NCI-H748 (cell line): ENCODE measurements at regions not wholly inside any gene's neighbourhood (a gene's known extent, or its start where the extent isn't known, plus 50 kb on each side); places are given as distances from the start of the nearest gene placed in this dataset.
"Not testable (repeated sequence)": the region's sequence is repeated elsewhere in the genome, so short reads cannot be mapped to it uniquely, and the experiment has no call there.

ENCODE experiments used
- DNase-seq: peaks from one replicate; lab custom pipeline; 2025; ENCODE audit not compliant: unreplicated experiment; lab: John Stamatoyannopoulos, UW

- DNase-seq: no peak
Observed at GRCh38 chr2:72031346-72032110, 116.1 kb downstream of the CYP26B1 start.

- no peak for DNase-seq
Observed at GRCh38 chr2:72028996-72029395, 118.7 kb downstream of the CYP26B1 start.

DNA sequence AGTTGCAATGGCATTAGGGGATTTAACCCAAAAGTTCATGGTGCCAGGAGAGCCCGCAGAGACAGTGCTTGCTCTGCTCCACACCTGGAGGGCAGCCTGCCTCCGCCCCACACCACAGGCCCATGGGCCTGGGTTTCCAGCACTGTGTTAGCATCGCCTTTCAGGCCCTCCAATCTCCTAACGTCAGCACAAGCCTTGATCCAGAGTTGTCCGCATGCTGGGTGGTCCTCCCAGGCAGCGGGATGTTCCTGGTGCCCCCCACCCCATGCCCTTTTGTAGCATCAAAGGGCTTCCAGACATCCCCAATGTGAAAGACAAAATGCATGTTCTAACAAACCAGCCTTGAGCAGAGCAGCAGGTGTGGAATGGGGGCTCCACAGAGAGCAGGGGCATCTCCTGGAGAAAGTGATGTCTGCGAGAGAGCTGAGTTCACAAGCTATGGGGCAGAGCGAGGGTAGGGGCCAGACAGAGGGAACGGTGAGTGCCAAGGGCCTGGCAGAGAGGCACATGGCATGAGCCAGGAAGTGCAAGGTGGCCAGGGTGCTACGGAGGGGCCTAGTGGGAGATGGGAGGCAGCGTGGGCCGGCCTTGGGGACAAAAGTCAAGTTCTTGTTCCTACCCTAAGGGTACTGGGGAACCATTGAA, 119.2 kb downstream of the CYP26B1 start:
- no peak for DNase-seq

DNA sequence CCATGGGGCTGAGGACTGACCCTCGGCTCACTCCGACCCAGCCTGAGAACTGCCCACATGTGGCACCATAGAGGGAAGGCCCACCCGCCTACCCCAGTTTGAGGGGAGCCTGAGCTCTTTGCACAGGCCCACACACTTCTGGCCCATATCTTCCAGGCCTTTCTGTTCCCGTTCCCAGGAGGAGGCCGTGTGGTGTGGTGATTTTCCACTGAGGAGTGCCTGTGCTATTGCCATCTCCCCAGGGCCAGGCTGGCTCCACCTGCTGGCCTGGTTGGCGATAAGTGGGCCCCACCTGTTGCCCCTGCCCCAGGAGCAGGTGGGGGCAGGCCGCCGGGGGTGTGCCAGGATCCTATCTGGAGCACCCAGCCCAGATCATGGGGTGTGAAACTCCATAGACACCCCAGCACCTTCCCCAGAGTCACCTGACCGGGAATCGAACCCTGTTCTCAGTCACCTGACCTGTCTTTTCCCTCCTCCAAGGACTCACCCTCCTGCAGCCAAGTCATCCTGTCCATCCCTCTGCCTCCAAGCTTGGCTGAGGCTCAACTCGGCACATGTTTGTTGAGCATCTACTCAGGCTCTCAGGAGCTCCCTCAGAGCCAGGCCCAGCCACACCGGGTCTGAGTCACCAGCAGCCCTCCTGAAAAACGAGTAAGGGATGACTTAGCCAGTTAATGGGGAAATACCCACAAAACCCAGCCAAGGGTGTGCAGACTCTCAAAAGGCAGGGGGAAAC, 120.1 kb downstream of the CYP26B1 start:
- no peak for DNase-seq

- no peak for DNase-seq
Observed at GRCh38 chr2:72026819-72027425, 120.7 kb downstream of the CYP26B1 start.

- DNase-seq: no peak
Observed at GRCh38 chr2:72024451-72025175, 123.0 kb downstream of the CYP26B1 start.

- DNase-seq: no peak
Observed at GRCh38 chr2:72023678-72024390, 123.8 kb downstream of the CYP26B1 start.

- DNase-seq: not testable (repeated sequence)
Observed at GRCh38 chr2:72021371-72021770, 126.3 kb downstream of the CYP26B1 start.

GRCh38 chr2:72015266-72015665, 132.4 kb downstream of the CYP26B1 start:
- no peak for DNase-seq

DNA sequence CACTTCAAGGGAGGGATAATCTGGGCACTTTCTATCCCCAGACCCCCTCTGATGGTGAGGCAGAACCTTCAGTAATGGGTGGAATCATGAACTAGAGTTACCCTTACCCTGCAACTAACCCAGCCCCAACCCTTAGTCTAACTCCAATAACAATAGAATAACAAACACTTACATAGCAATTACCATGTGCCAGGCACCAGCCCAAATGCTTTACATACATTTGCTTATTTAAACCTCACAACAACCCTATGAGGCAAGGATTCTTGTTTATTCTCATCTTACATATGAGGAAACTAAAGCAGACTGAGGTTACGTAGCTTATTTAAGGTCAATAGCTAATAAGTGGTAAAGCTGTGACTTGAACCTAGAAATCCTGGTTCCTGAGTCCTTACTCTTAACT, 132.8 kb downstream of the CYP26B1 start:
- DNase-seq: no peak

GRCh38 chr2:72013726-72014125, 133.9 kb downstream of the CYP26B1 start:
- no peak for DNase-seq

GRCh38 chr2:72012886-72013574, 134.6 kb downstream of the CYP26B1 start:
- no peak for DNase-seq

- DNase-seq: no peak
Observed at GRCh38 chr2:72011791-72012190, 135.9 kb downstream of the CYP26B1 start.

DNA sequence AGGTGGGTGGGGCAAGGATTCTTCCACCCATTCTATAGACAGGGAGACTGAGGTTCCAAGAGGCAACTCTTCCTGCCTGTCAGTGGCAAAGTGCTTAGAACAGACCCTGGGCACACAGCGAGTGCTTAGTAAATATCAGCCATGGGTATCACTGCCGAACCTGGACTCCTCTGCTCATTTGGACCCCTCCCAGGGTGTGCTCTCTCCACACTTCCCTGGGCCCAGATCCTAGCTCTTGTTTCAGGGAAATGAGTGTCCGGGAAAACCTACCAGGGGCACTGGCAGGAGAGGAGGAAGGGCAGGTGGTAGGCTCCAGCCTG, 136.3 kb downstream of the CYP26B1 start:
- no peak for DNase-seq

DNA sequence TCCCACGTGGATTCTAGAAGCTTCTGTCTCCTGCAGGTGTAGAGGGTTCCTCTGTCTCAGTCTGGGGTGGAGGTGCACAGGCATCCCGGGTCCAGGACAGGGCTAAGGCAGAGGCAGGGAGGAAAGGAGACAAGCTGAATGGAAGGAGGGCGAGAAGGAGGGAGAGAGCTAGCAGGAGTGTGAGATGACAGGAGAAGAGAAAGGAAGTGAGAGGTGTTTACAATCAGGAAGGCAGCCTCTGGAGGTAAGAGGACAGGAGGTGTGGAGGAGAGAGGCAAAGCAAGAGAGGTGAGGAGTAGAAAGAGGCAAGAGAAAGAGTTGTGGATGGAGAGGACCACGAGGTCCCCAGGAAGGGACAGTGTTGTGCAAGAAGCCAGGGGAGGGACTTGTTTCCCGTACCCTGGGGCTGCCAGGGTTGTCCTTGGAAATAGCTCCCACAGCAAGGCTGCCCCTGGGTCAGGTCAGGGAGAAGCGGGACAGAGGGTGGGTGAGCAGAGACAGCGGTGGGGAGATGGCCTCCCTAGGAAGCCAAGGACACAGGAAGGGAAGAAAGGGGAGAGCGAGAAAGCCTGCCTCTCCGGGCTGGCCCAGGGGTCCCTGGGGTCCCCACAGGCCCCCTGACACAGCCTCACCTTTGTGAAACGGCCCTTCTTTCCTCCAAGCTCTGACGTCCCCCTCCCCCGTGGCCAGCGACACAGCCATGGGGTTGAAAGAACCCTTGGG, 136.9 kb downstream of the CYP26B1 start:
- DNase-seq: no peak

DNA sequence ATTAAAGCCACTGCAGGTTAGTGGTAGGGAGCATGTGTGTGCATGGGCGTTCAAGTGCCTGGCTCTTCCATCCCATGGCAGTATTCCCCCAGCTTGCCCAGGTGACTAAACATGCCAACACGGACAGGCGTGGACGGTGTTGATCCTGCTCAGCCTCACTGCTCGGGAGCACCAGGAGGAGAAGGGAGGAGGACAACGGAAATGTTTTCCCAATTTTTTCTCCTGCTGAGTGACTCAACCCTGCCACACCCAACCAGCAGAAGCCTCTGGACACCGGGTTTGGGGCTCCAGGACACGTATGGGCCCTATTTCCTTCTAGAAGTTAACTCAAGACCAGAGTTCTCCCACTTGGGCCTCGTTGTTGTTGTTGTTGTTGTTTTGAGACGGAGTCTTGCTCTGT, 139.1 kb downstream of the CYP26B1 start:
- DNase-seq: no peak

DNA sequence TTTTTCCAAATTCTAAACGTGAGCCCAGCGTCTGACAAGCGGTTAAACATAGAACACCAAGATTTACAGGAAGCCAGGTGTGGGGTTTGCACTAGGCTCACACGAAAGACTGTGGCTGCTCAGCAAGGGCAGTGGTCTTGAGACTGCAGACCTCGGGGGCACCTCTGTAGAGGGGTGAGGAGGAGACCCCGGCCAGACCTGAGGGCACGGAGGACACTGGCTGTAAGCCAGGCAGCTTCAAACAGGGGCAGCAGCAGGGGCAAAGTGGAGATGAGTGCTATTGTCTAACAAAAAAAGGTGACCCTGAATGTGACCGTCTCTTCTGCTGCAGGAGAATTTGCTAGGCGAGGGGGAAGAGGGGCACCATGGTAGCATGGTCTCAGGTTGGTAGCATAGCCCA, 140.3 kb downstream of the CYP26B1 start:
- no peak for DNase-seq

DNA sequence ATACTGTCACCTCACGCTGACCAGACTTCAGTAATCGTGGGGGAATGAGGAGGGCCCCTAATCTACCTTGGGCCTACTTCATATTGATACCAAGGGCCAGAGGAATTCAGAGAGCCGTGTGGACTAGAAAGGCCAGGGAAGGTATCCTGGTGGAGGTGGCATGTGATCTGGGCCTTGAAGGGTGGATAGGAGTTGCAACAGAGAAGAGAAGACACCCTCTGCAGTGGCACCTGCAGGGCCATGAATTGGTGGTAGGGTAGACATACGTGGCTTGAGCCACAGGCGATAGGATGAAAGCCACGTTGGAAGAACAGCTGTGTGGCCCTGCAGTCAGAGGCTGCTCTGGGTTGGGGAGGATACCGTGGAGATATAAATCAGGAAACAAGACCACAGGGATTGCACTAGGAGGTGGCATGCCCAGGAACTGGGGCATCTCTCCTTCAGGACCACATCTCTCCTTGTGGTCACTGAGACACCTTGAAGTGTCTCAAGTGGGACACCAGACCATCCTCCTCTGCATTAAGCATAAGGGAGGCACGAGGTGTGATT, 141.4 kb downstream of the CYP26B1 start:
- DNase-seq: no peak

DNA sequence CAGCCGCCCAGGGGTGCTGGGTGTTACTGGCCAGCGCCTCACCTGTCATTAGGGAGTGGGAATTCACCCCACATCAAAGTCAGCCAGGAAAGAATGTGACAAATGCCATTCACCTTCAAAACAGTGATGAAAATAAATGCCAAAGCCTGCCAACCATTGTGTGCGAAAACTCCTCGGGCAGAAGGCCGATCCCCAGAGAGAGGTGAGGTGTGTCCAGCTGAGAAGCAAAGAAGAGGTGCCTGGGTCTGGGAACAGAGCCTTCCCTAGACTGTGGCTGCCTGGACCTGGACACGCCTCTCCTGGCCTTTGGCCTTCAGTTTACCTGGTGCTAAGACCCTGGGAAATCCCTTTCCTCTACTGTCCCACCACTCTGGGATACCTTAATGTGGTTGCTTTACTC, 142.7 kb downstream of the CYP26B1 start:
- no peak for DNase-seq
